T follicular helper cell (primary cell): ENCODE measurements at regions not wholly inside any gene's neighbourhood (a gene's known extent, or its start where the extent isn't known, plus 50 kb on each side); places are given as distances from the start of the nearest gene placed in this dataset.

Experiments
- DNase-seq: peaks from one replicate; pipeline ENCODE4 v3.0.0-alpha.2; 2020; ENCODE audit warnings: low read depth

GRCh38 chr16:5903153-5903552 lies 805.6 kb upstream of the EEF2KMT start:
- DNase-seq, result no peak

- no peak for DNase-seq
Observed at GRCh38 chr16:5900046-5900445, 802.5 kb upstream of the EEF2KMT start.

GRCh38 chr16:5895976-5896375 lies 798.4 kb upstream of the EEF2KMT start:
- no peak for DNase-seq

- no peak for DNase-seq
Observed at GRCh38 chr16:5895137-5895536, 797.5 kb upstream of the EEF2KMT start.

GRCh38 chr16:5891296-5891695 lies 793.7 kb upstream of the EEF2KMT start:
- no peak for DNase-seq

- DNase-seq, result no peak
Observed at GRCh38 chr16:5885521-5885920, 787.9 kb upstream of the EEF2KMT start.

- no peak for DNase-seq
Observed at GRCh38 chr16:5884996-5885395, 787.4 kb upstream of the EEF2KMT start.

GRCh38 chr16:5884339-5884738 lies 786.7 kb upstream of the EEF2KMT start:
- DNase-seq, result no peak

GRCh38 chr16:5882087-5882640 lies 784.6 kb upstream of the EEF2KMT start:
- no peak for DNase-seq

- no peak for DNase-seq
Observed at GRCh38 chr16:5875416-5875815, 777.8 kb upstream of the EEF2KMT start.

- DNase-seq, result no peak
Observed at GRCh38 chr16:5874899-5875298, 777.3 kb upstream of the EEF2KMT start.

- no peak for DNase-seq
Observed at GRCh38 chr16:5873221-5873620, 775.6 kb upstream of the EEF2KMT start.

GRCh38 chr16:5870886-5871691 lies 773.5 kb upstream of the EEF2KMT start:
- DNase-seq, result no peak

- no peak for DNase-seq
Observed at GRCh38 chr16:5867250-5867649, 769.7 kb upstream of the EEF2KMT start.

GRCh38 chr16:5865236-5865635 lies 767.6 kb upstream of the EEF2KMT start:
- DNase-seq, result no peak

GRCh38 chr16:5863071-5863606 lies 765.5 kb upstream of the EEF2KMT start:
- no peak for DNase-seq

GRCh38 chr16:5862103-5862840 lies 764.7 kb upstream of the EEF2KMT start:
- no peak for DNase-seq

GRCh38 chr16:5861241-5861640 lies 763.6 kb upstream of the EEF2KMT start:
- DNase-seq, result no peak

- no peak for DNase-seq
Observed at GRCh38 chr16:5858180-5858579, 760.6 kb upstream of the EEF2KMT start.

GRCh38 chr16:5854027-5854426 lies 756.4 kb upstream of the EEF2KMT start:
- no peak for DNase-seq

GRCh38 chr16:5852151-5852550 lies 754.6 kb upstream of the EEF2KMT start:
- DNase-seq, result no peak

GRCh38 chr16:5851393-5851982 lies 753.9 kb upstream of the EEF2KMT start:
- DNase-seq, result no peak
